ENCODE measurements at regions not wholly inside any gene's neighbourhood (a gene's known extent, or its start where the extent isn't known, plus 50 kb on each side); places are given as distances from the start of the nearest gene placed in this dataset.

GRCh38 chr9:86531273-86531970 lies 177.2 kb upstream of the TUT7 start:
- peaks cover 4% of the 10 kb centered on the region for H3K9me3 ChIP-seq (replicated peaks)
- H3K27me3 ChIP-seq (ENCODE audit: low read depth) = peaks cover 38% of the 10 kb centered on the region
- intact Hi-C loops (cut with micrococcal nuclease) = no loop called here
- H3K27ac ChIP-seq (replicated peaks) = no peak overlapping the region
- no peak overlapping the region for H3K4me3 ChIP-seq
- TF ChIP-seq, protein P1, sequence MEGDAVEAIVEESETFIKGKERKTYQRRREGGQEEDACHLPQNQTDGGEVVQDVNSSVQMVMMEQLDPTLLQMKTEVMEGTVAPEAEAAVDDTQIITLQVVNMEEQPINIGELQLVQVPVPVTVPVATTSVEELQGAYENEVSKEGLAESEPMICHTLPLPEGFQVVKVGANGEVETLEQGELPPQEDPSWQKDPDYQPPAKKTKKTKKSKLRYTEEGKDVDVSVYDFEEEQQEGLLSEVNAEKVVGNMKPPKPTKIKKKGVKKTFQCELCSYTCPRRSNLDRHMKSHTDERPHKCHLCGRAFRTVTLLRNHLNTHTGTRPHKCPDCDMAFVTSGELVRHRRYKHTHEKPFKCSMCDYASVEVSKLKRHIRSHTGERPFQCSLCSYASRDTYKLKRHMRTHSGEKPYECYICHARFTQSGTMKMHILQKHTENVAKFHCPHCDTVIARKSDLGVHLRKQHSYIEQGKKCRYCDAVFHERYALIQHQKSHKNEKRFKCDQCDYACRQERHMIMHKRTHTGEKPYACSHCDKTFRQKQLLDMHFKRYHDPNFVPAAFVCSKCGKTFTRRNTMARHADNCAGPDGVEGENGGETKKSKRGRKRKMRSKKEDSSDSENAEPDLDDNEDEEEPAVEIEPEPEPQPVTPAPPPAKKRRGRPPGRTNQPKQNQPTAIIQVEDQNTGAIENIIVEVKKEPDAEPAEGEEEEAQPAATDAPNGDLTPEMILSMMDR (IDR thresholded peaks at IDR 0.05; ENCODE audit: borderline replicate concordance) = no peak
- no peaks in the 10 kb centered on the region for H3K36me3 ChIP-seq
- H3K4me1 ChIP-seq = no peaks in the 10 kb centered on the region
- DNase-seq = no peak

GRCh38 chr9:86529496-86530275 lies 175.5 kb upstream of the TUT7 start:
- Histone ChIP-seq H3K36me3 (no peaks in the 10 kb centered on the region), H3K27me3 (ENCODE audit: low read depth) (peaks cover 44% of the 10 kb centered on the region), H3K27ac (replicated peaks) (no peak overlapping the region), H3K4me1 (no peaks in the 10 kb centered on the region), H3K4me3 (no peak overlapping the region), H3K9me3 (replicated peaks) (no peaks in the 10 kb centered on the region)
- intact Hi-C loops (cut with micrococcal nuclease) = no loop called here
- TF ChIP-seq, protein P1 (IDR thresholded peaks at IDR 0.05; ENCODE audit: borderline replicate concordance) = no peak
- DNase-seq = no peak

DNA sequence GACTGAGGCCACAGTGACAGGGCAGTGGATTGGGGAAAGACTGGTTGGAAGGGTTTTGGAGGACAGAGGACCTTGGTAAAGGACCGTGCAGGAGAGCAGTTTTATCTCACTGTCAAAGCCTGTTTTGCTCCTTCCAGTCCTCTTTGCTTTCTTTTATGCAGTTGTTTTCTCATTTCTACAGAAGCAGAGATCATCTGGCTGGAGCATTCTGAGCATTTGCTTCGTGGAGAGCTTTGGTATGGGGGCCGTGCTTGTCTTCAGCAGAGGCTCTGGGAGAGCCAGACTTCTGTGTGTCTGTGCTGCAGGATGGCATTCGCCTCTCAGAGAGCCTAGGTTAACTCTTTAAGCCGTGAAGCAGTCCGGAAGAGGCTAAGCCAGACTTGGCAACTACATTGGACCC lies 171.8 kb upstream of the TUT7 start:
- Histone ChIP-seq H3K9me3 (replicated peaks) (no peaks in the 10 kb centered on the region), H3K4me3 (no peak overlapping the region), H3K4me1 (no peaks in the 10 kb centered on the region), H3K36me3 (no peaks in the 10 kb centered on the region), H3K27ac (replicated peaks) (no peak overlapping the region), H3K27me3 (ENCODE audit: low read depth) (peaks cover 44% of the 10 kb centered on the region)
- DNase-seq = no peak
- TF ChIP-seq, protein P1 (IDR thresholded peaks at IDR 0.05; ENCODE audit: borderline replicate concordance) = no peak
- intact Hi-C loops (cut with micrococcal nuclease) = no loop called here

DNA sequence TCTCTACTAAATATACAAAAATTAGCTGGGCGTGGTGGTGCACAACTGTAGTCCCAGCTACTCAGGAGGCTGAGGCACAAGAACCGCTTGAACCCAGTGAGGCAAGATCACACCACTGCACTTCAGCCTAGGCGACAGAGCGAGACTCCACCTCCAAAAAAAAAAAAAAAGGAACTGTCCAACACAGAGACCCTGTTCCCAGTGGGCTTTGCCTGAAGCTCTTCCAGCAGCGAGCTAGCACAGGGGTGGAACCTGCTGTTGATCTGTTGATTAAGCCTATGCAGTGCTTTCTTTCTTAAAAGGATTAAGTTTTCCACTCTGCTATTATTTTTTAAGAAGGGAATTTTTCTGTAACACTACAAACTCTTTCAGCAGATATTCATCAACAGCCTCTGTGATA lies 171.0 kb upstream of the TUT7 start:
- Histone ChIP-seq H3K4me1 (no peaks in the 10 kb centered on the region), H3K27me3 (ENCODE audit: low read depth) (peaks cover 40% of the 10 kb centered on the region), H3K36me3 (no peaks in the 10 kb centered on the region), H3K9me3 (replicated peaks) (no peaks in the 10 kb centered on the region), H3K4me3 (no peak overlapping the region), H3K27ac (replicated peaks) (no peak overlapping the region)
- TF ChIP-seq, protein P1 (IDR thresholded peaks at IDR 0.05; ENCODE audit: borderline replicate concordance) = no peak
- DNase-seq = no peak
- intact Hi-C loops (cut with micrococcal nuclease) = no loop called here

GRCh38 chr9:86521977-86522376 lies 167.8 kb upstream of the TUT7 start:
- H3K4me1 ChIP-seq = no peaks in the 10 kb centered on the region
- H3K27ac ChIP-seq (replicated peaks) = no peak overlapping the region
- intact Hi-C loops (cut with micrococcal nuclease) = loop anchor here (5.0 kb wide), 1 partner anchor 165 kb away; no protein-coding TSS in a partner anchor
- no peak for DNase-seq
- peaks cover 12% of the 10 kb centered on the region for H3K27me3 ChIP-seq (ENCODE audit: low read depth)
- H3K9me3 ChIP-seq (replicated peaks) = no peaks in the 10 kb centered on the region
- H3K36me3 ChIP-seq = no peaks in the 10 kb centered on the region
- TF ChIP-seq, protein P1 (IDR thresholded peaks at IDR 0.05; ENCODE audit: borderline replicate concordance) = no peak
- H3K4me3 ChIP-seq = no peak overlapping the region
